ENCODE measurements at regions not wholly inside any gene's neighbourhood (a gene's known extent, or its start where the extent isn't known, plus 50 kb on each side); places are given as distances from the start of the nearest gene placed in this dataset.

DNA sequence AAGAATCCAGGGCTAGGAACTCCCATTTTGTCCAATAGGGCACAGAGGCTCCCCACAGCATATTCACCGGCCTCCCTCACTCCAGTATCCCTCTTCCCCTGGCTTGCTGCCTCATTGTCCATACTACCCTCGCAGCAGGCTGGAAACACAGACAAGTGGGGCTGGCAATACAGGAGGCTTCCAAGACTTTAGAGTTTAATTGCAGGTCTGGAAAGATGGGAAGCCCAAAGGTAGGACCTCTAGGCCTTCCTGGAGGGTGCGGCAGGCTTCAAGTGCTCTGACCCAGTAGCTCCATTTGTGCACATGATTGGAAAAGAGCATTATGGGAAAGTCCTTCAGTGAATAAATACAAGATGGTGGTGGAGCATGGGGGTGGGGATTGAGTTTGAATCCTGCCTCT, 166.7 kb downstream of the EVX1 start:
- TF ChIP-seq POLR2A (IDR thresholded peaks at IDR 0.05; ENCODE audit: low read depth, low read length) (no peak), TAF1 (IDR thresholded peaks at IDR 0.05; ENCODE audit: borderline replicate concordance, low read depth, low read length) (no peak)

All from GM12892 (cell line).